Smooth muscle cell (in vitro differentiated cells): ENCODE measurements at regions not wholly inside any gene's neighbourhood (a gene's known extent, or its start where the extent isn't known, plus 50 kb on each side); places are given as distances from the start of the nearest gene placed in this dataset.

Experiments used
- DNase-seq: peaks from one replicate; lab custom pipeline; 2025; ENCODE audit not compliant: unreplicated experiment; lab: John Stamatoyannopoulos, UW
- H2AFZ ChIP-seq: fragments of 200-600 bp; sonication (generic); 2 replicates; pipeline ENCODE4 v1.6.0; 2016; ENCODE audit warnings: antibody characterized with exemption, low read depth, mild to moderate bottlenecking
- H3F3A ChIP-seq: fragments of 200-600 bp; sonication (generic); 2 replicates; pipeline ENCODE4 v1.6.0; 2017; ENCODE audit warnings: antibody characterized with exemption, low read depth
- H3K27ac ChIP-seq: fragments of 200-600 bp; sonication (generic); 2 replicates; pipeline ENCODE4 v1.5.1; 2016; ENCODE audit warnings: low read depth, mild to moderate bottlenecking
- H3K27me3 ChIP-seq: fragments of 200-600 bp; sonication (generic); 2 replicates; pipeline ENCODE4 v1.6.1; 2016; ENCODE audit warnings: low read depth, mild to moderate bottlenecking
- H3K36me3 ChIP-seq: fragments of 200-600 bp; sonication (generic); 2 replicates; pipeline ENCODE4 v1.5.1; 2016; ENCODE audit warnings: low read depth
- H3K4me1 ChIP-seq: fragments of 200-600 bp; sonication (generic); 2 replicates; pipeline ENCODE4 v1.5.1; 2016; ENCODE audit warnings: low read depth
- H3K4me2 ChIP-seq: fragments of 200-600 bp; sonication (generic); 2 replicates; pipeline ENCODE4 v1.6.0; 2016; ENCODE audit warnings: mild to moderate bottlenecking
- H3K4me3 ChIP-seq: fragments of 200-600 bp; sonication (generic); 2 replicates; pipeline ENCODE4 v1.5.1; 2016; ENCODE audit warnings: mild to moderate bottlenecking
- H3K79me2 ChIP-seq: fragments of 200-600 bp; sonication (generic); 2 replicates; pipeline ENCODE4 v1.6.0; 2016; ENCODE audit warnings: low read depth, mild to moderate bottlenecking
- H3K9ac ChIP-seq: fragments of 200-600 bp; sonication (generic); 2 replicates; pipeline ENCODE4 v1.6.0; 2016; ENCODE audit warnings: low read depth
- H3K9me3 ChIP-seq: fragments of 200-600 bp; sonication (generic); replicated peaks from 2 replicates; pipeline ENCODE4 v1.5.1; 2016; ENCODE audit warnings: low read depth
- H4K20me1 ChIP-seq: fragments of 200-600 bp; sonication (generic); 2 replicates; pipeline ENCODE4 v1.6.0; 2016; ENCODE audit warnings: low read depth
- CTCF ChIP-seq: fragments of 200-600 bp; sonication (generic); IDR thresholded peaks from 2 replicates; pipeline ENCODE4 v1.5.1; 2017; ENCODE audit warnings: borderline replicate concordance, mild to moderate bottlenecking, antibody characterized with exemption; ENCODE audit not compliant: insufficient read depth, poor library complexity, severe bottlenecking
- WGBS: methylation state at CpG from one replicate; pipeline ENCODE4 v1.1.7; 2016; ENCODE audit warnings: low lambda C conversion rate; 5-methylcytosine and 5-hydroxymethylcytosine counted together

GRCh38 chr3:197447057-197447456 lies 108.7 kb downstream of the BDH1 start:
- Histone ChIP-seq H3K9ac (no peak overlapping the region), H3K27ac (no peak overlapping the region), H3K36me3 (no peaks in the 10 kb centered on the region), H3K4me1 (peaks cover 13% of the 10 kb centered on the region), H3K9me3 (no peaks in the 10 kb centered on the region), H3K27me3 (no peaks in the 10 kb centered on the region), H2AFZ (no peak overlapping the region), H3F3A (no peaks in the 10 kb centered on the region), H4K20me1 (no peaks in the 10 kb centered on the region), H3K79me2 (no peaks in the 10 kb centered on the region), H3K4me2 (no peak overlapping the region), H3K4me3 (no peak overlapping the region)
- DNase-seq = no peak
- TF ChIP-seq CTCF = no peak
- WGBS = 97% methylated on average over 7 of the region's 7 CpGs

- no peak overlapping the region for H3K9ac ChIP-seq
- no peaks in the 10 kb centered on the region for H3K79me2 ChIP-seq
- no peak overlapping the region for H3K4me3 ChIP-seq
- H3K9me3 ChIP-seq = no peaks in the 10 kb centered on the region
- no peaks in the 10 kb centered on the region for H3K36me3 ChIP-seq
- H3K27ac ChIP-seq = no peak overlapping the region
- H3K4me1 ChIP-seq = peaks cover 13% of the 10 kb centered on the region
- no peak for TF ChIP-seq CTCF
- 96% methylated on average over 9 of the region's 9 CpGs for WGBS
- no peak for DNase-seq
- no peaks in the 10 kb centered on the region for H3K27me3 ChIP-seq
- H3F3A ChIP-seq = no peaks in the 10 kb centered on the region
- H4K20me1 ChIP-seq = no peaks in the 10 kb centered on the region
- no peak overlapping the region for H2AFZ ChIP-seq
- H3K4me2 ChIP-seq = no peak overlapping the region
Measured at GRCh38 chr3:197446700-197447056, 109.1 kb downstream of the BDH1 start.

- Histone ChIP-seq H3K79me2 (no peaks in the 10 kb centered on the region), H3K27ac (no peak overlapping the region), H3K4me3 (no peak overlapping the region), H2AFZ (peak overlapping the region; percentile 62), H3K4me2 (no peak overlapping the region), H3K9me3 (no peaks in the 10 kb centered on the region), H3K4me1 (peaks cover 13% of the 10 kb centered on the region), H4K20me1 (no peaks in the 10 kb centered on the region), H3K9ac (no peak overlapping the region), H3K36me3 (no peaks in the 10 kb centered on the region), H3F3A (no peaks in the 10 kb centered on the region), H3K27me3 (no peaks in the 10 kb centered on the region)
- 66% methylated on average over 13 of the region's 13 CpGs for WGBS
- no peak for TF ChIP-seq CTCF
- no peak for DNase-seq
Measured at GRCh38 chr3:197445896-197446699, 109.7 kb downstream of the BDH1 start.

GRCh38 chr3:197444793-197445379 lies 110.9 kb downstream of the BDH1 start:
- H4K20me1 ChIP-seq = no peaks in the 10 kb centered on the region
- H3F3A ChIP-seq = no peaks in the 10 kb centered on the region
- H3K4me3 ChIP-seq = no peak overlapping the region
- no peak overlapping the region for H2AFZ ChIP-seq
- H3K27ac ChIP-seq = no peak overlapping the region
- H3K79me2 ChIP-seq = no peaks in the 10 kb centered on the region
- DNase-seq = no peak
- TF ChIP-seq CTCF = no peak
- no peaks in the 10 kb centered on the region for H3K27me3 ChIP-seq
- no peaks in the 10 kb centered on the region for H3K9me3 ChIP-seq
- no peaks in the 10 kb centered on the region for H3K36me3 ChIP-seq
- 95% methylated on average over 14 of the region's 14 CpGs for WGBS
- H3K4me2 ChIP-seq = no peak overlapping the region
- peaks cover 13% of the 10 kb centered on the region for H3K4me1 ChIP-seq
- no peak overlapping the region for H3K9ac ChIP-seq
